Tibial artery (tissue), 4 donors: ENCODE measurements at regions not wholly inside any gene's neighbourhood (a gene's known extent, or its start where the extent isn't known, plus 50 kb on each side); places are given as distances from the start of the nearest gene placed in this dataset.

Experiments used
- DNase-seq, 2 donors: peaks; one replicate each; pipeline ENCODE4 v3.0.0-alpha.2; 2019
- H3K27ac ChIP-seq, 2 donors: fragments of 200-600 bp; sonication (generic) in 1 of 2; 1 replicate in 1 of 2; 2 replicates in 1 of 2; pipeline ENCODE4 v1.5.1; 2018 to 2019; ENCODE audit warnings: mild to moderate bottlenecking in 1 of 2
- H3K27me3 ChIP-seq, 2 donors: fragments of 200-600 bp; sonication (generic) in 1 of 2; one replicate each; pipeline versions ENCODE4 v1.5.1 to v1.6.0; 2016 to 2019
- H3K36me3 ChIP-seq, 3 donors: fragments of 200-600 bp; sonication (generic) in 2 of 3; one replicate each; pipeline ENCODE4 v1.5.1; 2016 to 2019; ENCODE audit warnings: mild to moderate bottlenecking in 2 of 3
- H3K4me1 ChIP-seq, 4 donors: fragments of 200-600 bp; sonication (generic) in 2 of 4; 1 replicate in 3 of 4; 2 replicates in 1 of 4; pipeline ENCODE4 v1.5.1; 2016 to 2019
- H3K4me3 ChIP-seq, 2 donors: fragments of 200-600 bp; sonication (generic) in 1 of 2; 1 replicate in 1 of 2; 2 replicates in 1 of 2; pipeline ENCODE4 v1.5.1; 2018 to 2019; ENCODE audit warnings: mild to moderate bottlenecking in 2 of 2
- H3K9me3 ChIP-seq, 3 donors: fragments of 200-600 bp; sonication (generic) in 1 of 3; one replicate each; pipeline ENCODE4 v1.5.1; 2016 to 2019
- intact Hi-C: fragments of 100-400 bp; cut with DNase I; formaldehyde crosslinking; loops from one replicate; pipeline ENCODE4 v1.15.0; 2023; ENCODE audit warnings: low total_unique reads
- TF ChIP-seq, protein P1 (sequence below), 2 experiments: fragments of 200-600 bp in 1 of 2; fragments of 450-650 bp in 1 of 2; IDR thresholded peaks; one replicate each; pipeline ENCODE4 v1.5.1; 2017 to 2019; ENCODE audit warnings: antibody characterized with exemption in 2 of 2, mild to moderate bottlenecking in 1 of 2, moderate library complexity in 1 of 2

DNA sequence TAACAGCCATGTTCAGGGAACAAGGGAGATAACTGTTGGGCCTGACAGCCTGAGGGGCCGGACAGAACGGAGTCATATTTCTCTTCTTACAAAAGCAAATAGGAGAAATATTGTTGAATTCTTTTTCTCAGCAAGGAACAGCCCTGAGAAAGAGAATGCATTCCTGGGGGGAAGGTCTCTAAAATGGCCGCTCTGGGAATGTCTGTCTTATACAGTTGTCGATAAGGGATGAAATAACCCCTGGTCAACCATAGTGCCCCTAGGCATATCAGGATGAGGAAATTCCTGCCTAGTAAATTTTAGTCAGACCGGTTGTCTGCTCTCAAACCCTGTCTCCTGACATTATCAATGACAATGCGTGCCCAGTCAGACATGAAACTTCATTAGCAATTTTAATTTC lies 1925.5 kb downstream of the PCDH7 start:
- H3K27me3 ChIP-seq = no peaks in the 10 kb centered on the region
- TF ChIP-seq, protein P1, sequence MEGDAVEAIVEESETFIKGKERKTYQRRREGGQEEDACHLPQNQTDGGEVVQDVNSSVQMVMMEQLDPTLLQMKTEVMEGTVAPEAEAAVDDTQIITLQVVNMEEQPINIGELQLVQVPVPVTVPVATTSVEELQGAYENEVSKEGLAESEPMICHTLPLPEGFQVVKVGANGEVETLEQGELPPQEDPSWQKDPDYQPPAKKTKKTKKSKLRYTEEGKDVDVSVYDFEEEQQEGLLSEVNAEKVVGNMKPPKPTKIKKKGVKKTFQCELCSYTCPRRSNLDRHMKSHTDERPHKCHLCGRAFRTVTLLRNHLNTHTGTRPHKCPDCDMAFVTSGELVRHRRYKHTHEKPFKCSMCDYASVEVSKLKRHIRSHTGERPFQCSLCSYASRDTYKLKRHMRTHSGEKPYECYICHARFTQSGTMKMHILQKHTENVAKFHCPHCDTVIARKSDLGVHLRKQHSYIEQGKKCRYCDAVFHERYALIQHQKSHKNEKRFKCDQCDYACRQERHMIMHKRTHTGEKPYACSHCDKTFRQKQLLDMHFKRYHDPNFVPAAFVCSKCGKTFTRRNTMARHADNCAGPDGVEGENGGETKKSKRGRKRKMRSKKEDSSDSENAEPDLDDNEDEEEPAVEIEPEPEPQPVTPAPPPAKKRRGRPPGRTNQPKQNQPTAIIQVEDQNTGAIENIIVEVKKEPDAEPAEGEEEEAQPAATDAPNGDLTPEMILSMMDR (IDR thresholded peaks at IDR 0.05) = no peak
- no peaks in the 10 kb centered on the region for H3K36me3 ChIP-seq
- intact Hi-C loops = loop anchor here (5.0 kb wide), 1 partner anchor 1173 kb away; no protein-coding TSS in a partner anchor
- no peaks in the 10 kb centered on the region for H3K4me1 ChIP-seq
- H3K27ac ChIP-seq = no peak overlapping the region
- H3K9me3 ChIP-seq = peaks cover 0 to 15% (median 0%) of the 10 kb centered on the region in 3 donors
- H3K4me3 ChIP-seq = no peak overlapping the region
- DNase-seq = no peak

DNA sequence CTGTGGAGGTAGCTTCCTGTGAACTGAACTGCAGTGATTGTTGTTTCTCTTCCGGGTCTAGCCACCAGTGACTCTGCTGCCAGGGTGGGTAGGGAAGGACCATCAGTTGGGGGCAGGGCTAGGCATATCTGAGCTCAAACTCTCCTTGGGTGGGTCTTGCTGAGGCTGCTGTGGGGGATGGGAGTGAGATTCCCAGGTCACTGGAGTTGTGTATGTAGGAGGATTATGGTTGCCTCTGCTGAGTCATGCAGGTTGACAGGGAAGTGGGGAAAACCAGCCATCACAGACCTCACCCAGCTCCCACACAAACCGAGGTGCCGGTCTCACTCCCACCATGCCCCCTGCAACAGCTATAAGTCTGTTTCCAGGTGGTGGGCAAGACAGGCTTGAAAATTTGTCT lies 1937.8 kb downstream of the PCDH7 start:
- no peak overlapping the region for H3K4me3 ChIP-seq
- H3K27me3 ChIP-seq = no peaks in the 10 kb centered on the region
- no peaks in the 10 kb centered on the region for H3K36me3 ChIP-seq
- H3K4me1 ChIP-seq = no peaks in the 10 kb centered on the region
- no peak for DNase-seq
- H3K27ac ChIP-seq = no peak overlapping the region
- no peaks in the 10 kb centered on the region for H3K9me3 ChIP-seq
- TF ChIP-seq, protein P1 (IDR thresholded peaks at IDR 0.05) = no peak
- intact Hi-C loops = no loop called here

DNA sequence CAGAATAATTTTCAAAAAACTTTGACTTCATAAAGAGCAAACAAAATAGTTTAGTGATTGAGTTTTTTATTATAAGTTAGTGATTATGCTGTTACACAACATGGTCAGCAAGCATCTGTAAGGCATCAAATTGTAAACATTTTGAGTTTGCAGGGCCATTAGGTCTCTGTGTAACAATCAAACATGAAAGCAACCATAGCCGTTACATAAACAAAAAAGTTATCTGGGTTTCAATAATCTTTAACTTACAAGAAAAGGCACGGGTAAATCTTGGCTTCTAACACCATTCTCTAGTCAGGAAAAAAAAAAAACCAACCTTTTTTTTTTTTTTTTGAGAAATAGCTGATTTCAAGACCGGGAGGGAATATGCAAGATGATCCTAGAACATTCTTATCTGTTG lies 1941.1 kb downstream of the PCDH7 start:
- H3K27me3 ChIP-seq = no peaks in the 10 kb centered on the region
- no peak for DNase-seq
- H3K36me3 ChIP-seq = no peaks in the 10 kb centered on the region
- TF ChIP-seq, protein P1 (IDR thresholded peaks at IDR 0.05) = no peak
- intact Hi-C loops = no loop called here
- H3K27ac ChIP-seq = no peak overlapping the region
- H3K9me3 ChIP-seq = no peaks in the 10 kb centered on the region
- no peak overlapping the region for H3K4me3 ChIP-seq
- no peaks in the 10 kb centered on the region for H3K4me1 ChIP-seq

DNA sequence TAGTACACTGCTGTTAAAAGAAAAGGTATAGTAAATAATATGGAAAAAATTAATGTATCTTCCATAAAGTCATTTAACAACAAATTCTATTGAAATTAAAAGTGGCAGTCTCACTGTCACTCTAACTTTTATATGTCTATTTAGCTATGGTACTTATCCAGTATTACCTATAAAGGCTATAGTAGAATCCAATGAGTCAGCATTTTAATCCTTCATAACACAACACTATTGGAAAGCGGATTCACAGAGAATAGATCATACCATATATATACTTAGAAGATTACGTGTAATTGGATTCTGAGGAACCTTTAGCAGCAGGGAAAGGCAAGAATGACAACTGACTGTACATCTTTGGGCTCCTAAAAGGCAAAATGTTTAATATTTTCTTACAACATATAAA lies 1942.6 kb downstream of the PCDH7 start:
- TF ChIP-seq, protein P1 (IDR thresholded peaks at IDR 0.05) = no peak

DNA sequence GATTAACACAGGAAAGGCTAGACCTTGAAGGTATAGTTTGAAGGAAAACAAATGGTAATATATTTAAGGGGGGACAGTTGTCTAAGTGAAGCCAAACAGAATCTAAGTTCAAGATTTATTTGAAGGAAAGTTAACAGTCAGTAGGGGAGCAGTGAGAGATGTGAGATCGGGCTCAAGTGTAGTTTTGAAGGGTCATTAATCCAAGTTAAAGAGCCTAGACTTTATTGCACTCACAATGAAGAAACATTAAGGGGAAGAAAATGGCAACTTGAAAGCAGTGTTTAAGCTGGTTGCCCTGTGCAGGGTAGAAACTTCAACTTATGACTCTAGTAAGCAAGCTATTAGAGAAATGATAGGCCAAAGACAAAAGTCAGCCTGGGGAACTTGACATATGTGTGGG lies 1952.2 kb downstream of the PCDH7 start:
- intact Hi-C loops = no loop called here
- H3K4me3 ChIP-seq = no peak overlapping the region
- no peaks in the 10 kb centered on the region for H3K9me3 ChIP-seq
- TF ChIP-seq, protein P1 (IDR thresholded peaks at IDR 0.05) = no peak
- H3K27ac ChIP-seq = no peak overlapping the region
- H3K4me1 ChIP-seq = no peaks in the 10 kb centered on the region
- no peak for DNase-seq
- H3K36me3 ChIP-seq = no peaks in the 10 kb centered on the region
- no peaks in the 10 kb centered on the region for H3K27me3 ChIP-seq

More for the DNA sequence above, 1942.6 kb downstream of the PCDH7 start:
- H3K36me3 ChIP-seq = no peaks in the 10 kb centered on the region
- H3K9me3 ChIP-seq = no peaks in the 10 kb centered on the region
- H3K4me1 ChIP-seq = no peaks in the 10 kb centered on the region
- DNase-seq = no peak
- intact Hi-C loops = no loop called here
- H3K27ac ChIP-seq = no peak overlapping the region
- H3K27me3 ChIP-seq = no peaks in the 10 kb centered on the region
- no peak overlapping the region for H3K4me3 ChIP-seq

DNA sequence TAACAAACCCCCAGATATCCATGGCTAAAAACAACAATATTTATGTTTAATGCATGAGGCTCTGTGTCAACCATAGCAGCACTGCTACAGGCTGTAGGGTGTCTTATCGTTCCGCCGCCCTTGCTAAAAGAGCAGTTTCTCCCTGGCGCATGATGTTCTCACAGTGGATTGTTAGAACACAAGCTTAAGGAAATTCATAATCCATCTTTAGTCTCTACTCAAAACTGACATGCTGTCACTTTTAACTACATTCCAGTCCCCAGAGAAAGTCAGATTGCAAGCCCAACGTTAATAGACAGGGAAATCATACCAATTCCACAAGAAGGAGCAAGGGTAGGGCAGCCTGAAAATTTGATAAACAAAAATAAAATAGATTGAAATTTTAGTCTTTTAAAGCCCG lies 1960.8 kb downstream of the PCDH7 start:
- no peak for DNase-seq
- intact Hi-C loops = no loop called here
- Histone ChIP-seq H3K27me3 (no peaks in the 10 kb centered on the region), H3K36me3 (no peaks in the 10 kb centered on the region), H3K4me1 (no peaks in the 10 kb centered on the region), H3K4me3 (no peak overlapping the region), H3K9me3 (no peaks in the 10 kb centered on the region), H3K27ac (no peak overlapping the region)
- TF ChIP-seq, protein P1 (IDR thresholded peaks at IDR 0.05) = no peak
